Activated CD4-positive, alpha-beta T cell treated with anti-CD3 and anti-CD28 coated beads, Interleukin-2, amount 10 ng/mL, durations not matched to agents 7 days and 5 days (primary cell): ENCODE measurements at regions not wholly inside any gene's neighbourhood (a gene's known extent, or its start where the extent isn't known, plus 50 kb on each side); places are given as distances from the start of the nearest gene placed in this dataset.
"Not testable (repeated sequence)": the region's sequence is repeated elsewhere in the genome, so short reads cannot be mapped to it uniquely, and the experiment has no call there.

ENCODE experiments used
- CTCF ChIA-PET: fragments of 350-600 bp; sonication (Branson Sonifier 250); formaldehyde crosslinking; loops from one replicate; lab custom pipeline; 2021; ENCODE audit warnings: antibody characterized with exemption; lab: Charles Lee
- POLR2A ChIA-PET: fragments of 350-600 bp; sonication (Branson Sonifier 250); formaldehyde crosslinking; loops from one replicate; lab custom pipeline; 2021; ENCODE audit warnings: antibody characterized with exemption; lab: Charles Lee
- DNase-seq: peaks from one replicate; pipeline ENCODE4 v3.0.0-alpha.2; 2020
- H3K27ac Mint-ChIP-seq: one replicate; pipeline ENCODE4 v1.8.0; 2021; ENCODE audit warnings: mild to moderate bottlenecking, moderate library complexity, mixed read lengths
- H3K27me3 Mint-ChIP-seq: one replicate; pipeline ENCODE4 v1.8.0; 2021; ENCODE audit warnings: mixed read lengths
- H3K36me3 Mint-ChIP-seq: one replicate; pipeline ENCODE4 v1.8.0; 2021; ENCODE audit warnings: low read depth, mixed read lengths
- H3K4me1 Mint-ChIP-seq: one replicate; pipeline ENCODE4 v1.8.0; 2021; ENCODE audit warnings: mixed read lengths
- H3K4me3 Mint-ChIP-seq: one replicate; pipeline ENCODE4 v1.8.0; 2021; ENCODE audit warnings: mild to moderate bottlenecking, moderate library complexity, mixed read lengths
- H3K9me3 Mint-ChIP-seq: one replicate; pipeline ENCODE4 v1.8.0; 2021; ENCODE audit warnings: mixed read lengths

DNA sequence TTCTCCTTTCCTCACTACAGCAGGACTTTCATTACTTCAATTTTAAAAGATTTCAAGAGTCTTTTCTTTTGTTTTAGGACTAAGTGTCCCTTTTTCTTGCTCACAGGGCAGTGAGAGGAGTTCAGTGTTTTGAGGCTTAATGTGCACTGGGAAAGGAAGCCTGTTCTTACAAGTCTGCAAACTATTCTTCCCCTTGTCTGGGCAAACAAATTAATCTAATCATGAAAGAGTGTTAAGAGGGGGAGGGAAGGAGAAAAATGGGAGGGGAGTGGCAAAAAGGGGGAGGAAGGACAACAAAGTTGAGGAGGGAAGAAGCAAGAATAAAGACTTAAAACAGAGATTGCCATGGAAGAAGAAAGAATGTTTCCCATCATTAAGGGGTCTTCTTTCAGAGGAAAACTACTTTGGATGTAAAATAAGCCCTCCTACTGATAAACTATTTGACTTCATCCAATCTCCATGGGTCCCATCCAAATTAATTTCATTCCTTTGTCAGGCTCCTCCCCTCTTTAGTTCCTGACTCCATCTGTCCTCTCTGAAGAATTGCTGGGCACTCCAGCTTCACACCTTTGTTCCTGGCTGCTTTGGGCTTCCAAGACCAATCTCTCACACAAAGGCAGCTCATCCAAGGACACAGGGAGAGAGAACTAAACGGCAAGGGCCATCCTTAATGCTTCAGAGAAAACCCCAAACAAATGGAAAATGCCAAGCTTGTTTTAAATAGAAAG lies 244.5 kb downstream of the TPBG start:
- H3K4me3 Mint-ChIP-seq: no peak overlapping the region
- H3K36me3 Mint-ChIP-seq: no peaks in the 10 kb centered on the region
- ChIA-PET CTCF (no interaction called here), POLR2A (no interaction called here)
- DNase-seq: no peak
- H3K27me3 Mint-ChIP-seq: no peaks in the 10 kb centered on the region
- no peaks in the 10 kb centered on the region for H3K4me1 Mint-ChIP-seq
- no peak overlapping the region for H3K27ac Mint-ChIP-seq
- no peaks in the 10 kb centered on the region for H3K9me3 Mint-ChIP-seq

DNA sequence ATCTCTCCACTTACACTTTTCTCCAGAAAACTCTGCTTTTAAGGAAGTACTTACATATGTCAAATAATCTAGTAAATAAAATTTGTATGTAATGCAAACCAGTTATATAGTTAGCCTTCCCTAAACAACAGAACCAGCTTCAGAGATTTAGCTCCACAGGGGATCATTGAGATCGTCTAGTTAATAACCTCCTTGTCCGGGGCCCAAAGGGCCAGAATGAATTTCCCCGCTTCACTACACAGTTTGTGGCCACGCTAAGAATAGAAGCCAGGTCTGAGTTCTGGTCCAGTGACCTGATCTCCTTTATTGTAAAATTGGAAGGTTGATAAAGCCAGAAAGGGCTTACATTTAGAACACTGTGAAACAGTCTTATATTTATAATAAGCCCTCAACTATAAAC lies 245.2 kb downstream of the TPBG start:
- no peaks in the 10 kb centered on the region for H3K27me3 Mint-ChIP-seq
- POLR2A ChIA-PET: no interaction called here
- CTCF ChIA-PET: no interaction called here
- no peak overlapping the region for H3K27ac Mint-ChIP-seq
- no peak for DNase-seq
- no peaks in the 10 kb centered on the region for H3K36me3 Mint-ChIP-seq
- H3K4me1 Mint-ChIP-seq: no peaks in the 10 kb centered on the region
- no peaks in the 10 kb centered on the region for H3K9me3 Mint-ChIP-seq
- H3K4me3 Mint-ChIP-seq: no peak overlapping the region

DNA sequence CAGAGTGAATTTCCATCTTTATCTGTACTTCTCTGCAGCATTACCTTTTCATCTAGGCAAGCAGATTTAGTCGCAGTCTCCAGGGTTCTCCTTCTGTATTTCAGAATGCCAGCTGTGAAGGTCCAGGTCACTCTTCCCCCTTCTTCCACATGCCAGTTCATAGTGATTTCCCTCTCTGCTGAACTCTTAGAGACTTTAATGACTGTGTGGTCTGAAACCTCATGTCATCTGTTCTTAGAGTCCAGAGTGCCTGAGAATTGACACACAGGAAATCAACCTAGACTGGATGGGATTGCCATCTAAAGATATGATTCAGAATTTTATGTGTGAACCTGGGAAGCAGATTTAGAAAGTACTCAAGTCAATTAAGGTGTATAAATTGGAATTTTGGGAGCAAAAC lies 248.1 kb downstream of the TPBG start:
- POLR2A ChIA-PET: no interaction called here
- no peak overlapping the region for H3K27ac Mint-ChIP-seq

DNA sequence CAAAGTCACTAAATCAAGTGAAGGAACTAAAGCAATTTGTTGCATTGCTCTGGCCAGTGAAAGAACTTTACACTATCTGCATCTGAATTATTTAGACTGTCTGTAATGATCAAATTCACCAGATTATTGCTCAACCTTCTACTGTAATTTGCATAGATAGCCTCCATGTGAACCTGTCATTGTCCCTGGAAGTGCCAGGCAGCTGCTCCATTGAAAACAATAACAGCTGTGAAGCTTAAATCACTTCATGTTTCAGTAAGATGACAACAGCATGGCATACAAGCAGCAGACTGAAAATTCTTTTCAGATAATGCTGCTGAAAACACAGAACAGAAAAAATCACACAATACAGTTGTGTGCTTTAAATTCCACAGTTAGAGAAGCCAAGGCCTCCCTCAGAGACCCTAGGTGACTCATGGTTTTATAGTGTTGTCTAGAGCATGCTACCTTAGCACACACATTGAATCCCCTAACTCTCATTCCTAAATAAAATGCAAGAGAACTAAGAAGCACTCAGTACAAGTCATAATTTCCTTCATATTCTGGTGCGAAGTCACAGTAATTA lies 248.9 kb downstream of the TPBG start:
- POLR2A ChIA-PET: no interaction called here
- no peaks in the 10 kb centered on the region for H3K27me3 Mint-ChIP-seq

More for the DNA sequence above, 248.1 kb downstream of the TPBG start:
- no peaks in the 10 kb centered on the region for H3K27me3 Mint-ChIP-seq
- CTCF ChIA-PET: no interaction called here
- H3K4me1 Mint-ChIP-seq: no peaks in the 10 kb centered on the region
- H3K4me3 Mint-ChIP-seq: no peak overlapping the region
- no peaks in the 10 kb centered on the region for H3K36me3 Mint-ChIP-seq
- H3K9me3 Mint-ChIP-seq: no peaks in the 10 kb centered on the region
- DNase-seq: no peak

DNA sequence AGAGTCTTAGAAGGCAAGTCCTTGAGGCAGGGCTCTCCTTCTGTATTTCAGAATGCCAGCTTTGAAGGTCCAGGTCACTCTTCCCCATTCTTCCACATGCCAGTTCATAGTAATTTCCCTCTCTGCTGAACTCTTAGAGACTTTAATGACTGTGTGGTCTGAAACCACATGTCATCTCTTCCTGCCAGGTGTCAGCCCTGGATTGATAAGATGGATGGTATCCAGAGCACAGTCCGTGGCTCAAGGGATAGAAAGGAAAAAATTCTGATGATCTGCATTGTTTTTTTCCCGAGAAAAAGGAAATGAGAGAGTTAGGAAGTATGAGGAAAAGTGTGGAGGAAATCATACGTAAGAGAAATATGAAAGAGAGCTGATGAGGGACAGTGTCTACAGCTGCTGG lies 250.9 kb downstream of the TPBG start:
- Mint-ChIP-seq H3K36me3 (no peaks in the 10 kb centered on the region), H3K27ac (no peak overlapping the region), H3K27me3 (no peaks in the 10 kb centered on the region), H3K4me1 (no peaks in the 10 kb centered on the region), H3K4me3 (no peak overlapping the region), H3K9me3 (no peaks in the 10 kb centered on the region)
- DNase-seq: no peak
- POLR2A ChIA-PET: no interaction called here
- CTCF ChIA-PET: no interaction called here

More for the DNA sequence above, 248.9 kb downstream of the TPBG start:
- H3K4me3 Mint-ChIP-seq: no peak overlapping the region
- H3K36me3 Mint-ChIP-seq: no peaks in the 10 kb centered on the region
- H3K9me3 Mint-ChIP-seq: no peaks in the 10 kb centered on the region
- no peak overlapping the region for H3K27ac Mint-ChIP-seq
- CTCF ChIA-PET: no interaction called here
- no peak for DNase-seq
- H3K4me1 Mint-ChIP-seq: no peaks in the 10 kb centered on the region

DNA sequence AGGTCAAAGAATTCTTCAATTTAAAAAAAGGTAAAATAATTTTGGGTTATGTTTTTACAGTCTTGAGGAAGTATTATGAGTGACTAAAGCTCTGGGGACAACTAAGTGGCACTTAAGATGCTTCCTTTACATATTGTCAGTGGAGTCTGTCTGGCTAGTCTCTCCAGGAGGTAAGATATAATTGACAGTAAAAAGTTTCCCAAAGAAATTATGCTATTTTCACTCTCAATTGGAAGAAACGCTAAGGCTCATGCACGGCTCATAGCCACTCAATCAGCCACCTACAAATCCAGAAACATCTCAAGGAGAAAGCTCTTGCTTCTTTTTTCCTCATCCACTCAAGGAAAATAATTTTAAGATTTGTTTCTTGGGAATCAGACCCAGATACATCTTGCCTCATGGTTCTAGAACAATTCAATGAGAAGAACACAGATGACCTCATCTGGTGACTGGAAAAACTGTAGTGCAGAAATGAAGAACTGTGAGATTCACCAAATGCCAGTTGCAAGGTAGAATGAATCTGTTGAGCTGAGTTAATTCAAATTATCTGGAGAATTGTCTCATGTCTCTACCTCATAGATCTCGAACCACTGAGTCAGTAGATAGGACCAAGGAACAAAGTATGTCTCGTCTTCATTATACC lies 252.9 kb downstream of the TPBG start:
- no peaks in the 10 kb centered on the region for H3K4me1 Mint-ChIP-seq
- H3K9me3 Mint-ChIP-seq: no peaks in the 10 kb centered on the region
- no peaks in the 10 kb centered on the region for H3K36me3 Mint-ChIP-seq
- ChIA-PET POLR2A (no interaction called here), CTCF (no interaction called here)
- H3K27me3 Mint-ChIP-seq: no peaks in the 10 kb centered on the region
- H3K27ac Mint-ChIP-seq: no peak overlapping the region
- DNase-seq: no peak
- H3K4me3 Mint-ChIP-seq: no peak overlapping the region

DNA sequence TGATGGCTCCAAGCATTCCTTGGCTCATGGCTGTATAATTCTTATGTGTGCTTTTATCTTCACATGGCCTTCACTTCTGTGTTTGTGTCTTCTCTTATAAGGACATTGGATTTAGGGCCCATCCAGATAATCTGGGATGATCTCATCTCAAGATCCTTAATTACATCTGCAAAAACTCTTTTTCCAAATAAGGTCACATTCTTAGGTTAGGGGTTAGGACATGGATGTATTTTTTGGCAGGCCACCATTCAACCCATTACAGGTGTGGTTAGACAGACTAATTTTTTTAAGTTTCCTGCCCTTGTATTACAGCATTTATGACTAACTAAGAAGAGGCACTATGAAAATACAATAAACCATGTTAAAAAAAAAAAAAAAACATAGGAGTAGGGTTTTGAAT lies 254.0 kb downstream of the TPBG start:
- Mint-ChIP-seq H3K27ac (no peak overlapping the region), H3K4me3 (no peak overlapping the region), H3K9me3 (peaks cover 9% of the 10 kb centered on the region), H3K27me3 (no peaks in the 10 kb centered on the region), H3K36me3 (no peaks in the 10 kb centered on the region), H3K4me1 (no peaks in the 10 kb centered on the region)
- no peak for DNase-seq
- POLR2A ChIA-PET: no interaction called here
- CTCF ChIA-PET: interaction anchor here (0.7 kb wide), 1 partner anchor 325 kb away, joined by 5 read pairs; no protein-coding TSS in a partner anchor

DNA sequence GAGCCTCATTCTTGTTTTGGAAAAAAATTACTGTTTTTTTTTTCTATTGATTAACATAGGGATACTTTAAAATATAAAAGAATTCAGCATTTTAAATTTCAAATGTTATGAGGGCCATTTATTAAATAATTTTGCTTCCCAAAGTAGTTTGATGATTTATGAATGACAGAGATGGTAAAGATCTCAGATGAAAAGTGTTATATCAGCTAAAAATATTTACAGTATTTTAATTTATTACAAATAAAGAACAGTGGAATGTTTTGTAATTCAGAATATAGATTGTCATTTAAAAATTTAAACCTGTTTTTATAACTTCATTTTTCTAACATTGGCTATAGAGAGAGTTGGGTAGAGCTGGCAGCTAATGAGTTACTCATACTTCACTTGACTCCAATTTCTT lies 256.0 kb downstream of the TPBG start:
- no peak for DNase-seq
- H3K27ac Mint-ChIP-seq: no peak overlapping the region
- CTCF ChIA-PET: no interaction called here
- H3K27me3 Mint-ChIP-seq: no peaks in the 10 kb centered on the region
- no peaks in the 10 kb centered on the region for H3K36me3 Mint-ChIP-seq
- POLR2A ChIA-PET: no interaction called here
- peaks cover 13% of the 10 kb centered on the region for H3K9me3 Mint-ChIP-seq
- H3K4me3 Mint-ChIP-seq: no peak overlapping the region
- no peaks in the 10 kb centered on the region for H3K4me1 Mint-ChIP-seq

DNA sequence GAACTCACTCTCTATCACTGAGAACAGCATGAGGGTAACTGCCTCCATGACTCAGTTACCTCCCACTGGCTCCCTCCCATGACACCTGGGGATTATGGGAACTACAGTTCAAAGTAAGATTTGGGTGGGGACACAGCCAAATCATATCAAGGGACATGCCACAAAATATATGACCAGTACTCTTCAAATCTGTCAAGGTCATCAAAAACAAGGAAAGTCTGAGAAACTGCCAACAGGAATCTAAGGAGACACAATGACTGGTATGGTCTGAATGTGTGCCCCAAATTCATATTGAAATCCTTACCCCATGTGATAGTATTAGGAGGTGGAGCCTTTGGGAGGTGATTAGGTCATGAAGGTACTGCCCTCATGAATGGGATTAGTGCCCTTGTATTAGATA lies 258.8 kb downstream of the TPBG start:
- H3K9me3 Mint-ChIP-seq: peaks cover 13% of the 10 kb centered on the region
- ChIA-PET CTCF (no interaction called here), POLR2A (no interaction called here)
- no peaks in the 10 kb centered on the region for H3K36me3 Mint-ChIP-seq
- H3K4me3 Mint-ChIP-seq: no peak overlapping the region
- no peak for DNase-seq
- no peak overlapping the region for H3K27ac Mint-ChIP-seq
- H3K4me1 Mint-ChIP-seq: no peaks in the 10 kb centered on the region
- H3K27me3 Mint-ChIP-seq: no peaks in the 10 kb centered on the region

DNA sequence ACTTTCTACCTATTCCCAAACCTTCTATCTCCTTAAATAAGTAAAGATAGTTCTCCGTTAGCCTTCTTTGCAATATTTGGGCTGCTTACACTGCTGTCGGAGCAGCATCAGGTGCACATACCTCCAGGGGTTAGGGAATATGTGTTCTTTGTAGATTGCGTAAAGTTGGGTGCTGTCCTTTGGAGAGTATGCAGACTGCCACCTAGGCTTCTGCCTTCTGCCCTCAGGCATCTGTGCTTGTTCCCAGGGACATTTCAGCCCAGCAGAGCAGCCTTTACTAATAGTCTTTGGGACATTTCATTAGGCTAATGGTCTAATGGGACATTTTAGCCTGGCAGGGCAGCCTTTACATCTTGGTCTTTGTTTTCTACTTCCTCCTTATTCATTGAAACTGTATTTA lies 260.6 kb downstream of the TPBG start:
- no peak overlapping the region for H3K27ac Mint-ChIP-seq
- H3K27me3 Mint-ChIP-seq: no peaks in the 10 kb centered on the region
- no peak overlapping the region for H3K4me3 Mint-ChIP-seq
- H3K4me1 Mint-ChIP-seq: no peaks in the 10 kb centered on the region
- ChIA-PET CTCF (no interaction called here), POLR2A (no interaction called here)
- no peak for DNase-seq
- H3K9me3 Mint-ChIP-seq: peaks cover 13% of the 10 kb centered on the region
- H3K36me3 Mint-ChIP-seq: no peaks in the 10 kb centered on the region

DNA sequence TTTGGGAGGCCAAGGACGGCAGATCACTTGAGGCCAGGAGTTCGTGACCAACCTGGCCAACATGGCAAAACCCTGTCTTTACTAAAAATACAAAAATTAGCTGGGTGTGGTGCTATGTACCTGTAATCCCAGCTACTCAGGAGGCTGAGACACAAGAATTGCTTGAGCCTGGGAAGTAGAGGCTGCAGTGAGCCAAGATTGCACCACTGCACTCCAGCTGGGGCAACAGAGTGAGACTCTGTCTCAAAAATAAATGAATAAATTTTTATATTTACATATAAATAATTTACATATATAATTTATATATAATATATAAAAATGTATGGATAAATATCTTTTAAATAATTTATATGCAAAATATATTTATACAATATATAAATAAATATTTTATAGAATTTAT lies 263.3 kb downstream of the TPBG start:
- H3K36me3 Mint-ChIP-seq, CTCF ChIA-PET, H3K27ac Mint-ChIP-seq, H3K27me3 Mint-ChIP-seq, DNase-seq, H3K4me1 Mint-ChIP-seq, POLR2A ChIA-PET, H3K4me3 Mint-ChIP-seq: not testable (repeated sequence)
- peaks cover 10% of the 10 kb centered on the region for H3K9me3 Mint-ChIP-seq

DNA sequence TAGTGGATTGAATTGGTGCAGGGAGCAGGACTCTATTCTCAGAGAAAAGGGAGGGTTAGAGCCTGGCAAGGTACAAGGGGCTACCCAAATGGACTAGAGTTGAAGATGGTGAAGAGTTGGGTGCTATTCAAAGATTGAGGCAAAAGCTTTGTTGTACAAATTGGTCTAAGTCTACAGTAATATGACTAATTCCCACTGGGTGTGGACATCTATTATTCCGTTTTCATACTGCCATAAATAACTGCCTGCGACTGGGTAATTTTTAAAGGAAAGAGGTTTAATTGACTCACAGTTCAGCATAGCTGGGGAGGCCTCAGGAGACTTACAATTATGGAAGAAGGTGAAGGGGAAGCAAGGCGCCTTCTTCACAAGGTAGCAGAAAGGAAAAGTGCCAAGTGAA lies 266.3 kb downstream of the TPBG start:
- POLR2A ChIA-PET: no interaction called here
- CTCF ChIA-PET: no interaction called here
- Mint-ChIP-seq H3K9me3 (no peaks in the 10 kb centered on the region), H3K36me3 (no peaks in the 10 kb centered on the region), H3K4me3 (no peak overlapping the region), H3K27ac (no peak overlapping the region), H3K4me1 (no peaks in the 10 kb centered on the region), H3K27me3 (no peaks in the 10 kb centered on the region)
- DNase-seq: no peak

DNA sequence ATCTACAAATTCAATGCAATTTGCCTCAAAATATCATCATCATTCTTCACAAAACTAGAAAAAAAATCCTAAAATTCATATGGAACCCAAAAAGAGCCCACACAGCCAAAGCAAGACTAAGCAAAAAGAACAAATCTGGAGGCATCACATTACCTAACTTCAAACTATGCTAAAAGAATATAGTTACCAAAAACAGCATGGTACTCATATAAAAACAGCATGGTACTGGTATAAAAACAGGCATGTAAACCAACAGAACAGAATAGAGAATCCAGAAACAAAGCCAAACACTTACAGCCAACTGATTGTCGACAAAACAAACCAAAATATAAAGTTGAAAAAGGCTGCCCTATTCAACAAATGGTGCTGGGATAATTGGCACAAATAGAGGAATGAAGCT lies 278.1 kb downstream of the TPBG start:
- POLR2A ChIA-PET: no interaction called here
- no peaks in the 10 kb centered on the region for H3K4me1 Mint-ChIP-seq
- no peaks in the 10 kb centered on the region for H3K36me3 Mint-ChIP-seq
- no peaks in the 10 kb centered on the region for H3K9me3 Mint-ChIP-seq
- H3K27me3 Mint-ChIP-seq: no peaks in the 10 kb centered on the region
- no peak overlapping the region for H3K27ac Mint-ChIP-seq
- CTCF ChIA-PET: no interaction called here
- DNase-seq: no peak
- no peak overlapping the region for H3K4me3 Mint-ChIP-seq
